ENCODE measurements at regions not wholly inside any gene's neighbourhood (a gene's known extent, or its start where the extent isn't known, plus 50 kb on each side); places are given as distances from the start of the nearest gene placed in this dataset.
A peak's percentile ranks its signal among the peaks of the same experiment; 100 is the strongest.

- no peak for DNase-seq (ENCODE audit: low read depth in 3 of 3, low spot score in 1 of 3)
Measured at GRCh38 chr6:3997177-3997770, 81.7 kb downstream of the FAM217A start.

GRCh38 chr6:3999800-4000661 lies 78.9 kb downstream of the FAM217A start:
- no peak for DNase-seq (ENCODE audit: low read depth in 3 of 3, low spot score in 1 of 3)

- DNase-seq (ENCODE audit: low read depth in 3 of 3, low spot score in 1 of 3): no peak
Measured at GRCh38 chr6:4004249-4004648, 74.7 kb downstream of the FAM217A start.

GRCh38 chr6:4008324-4009047 lies 70.5 kb downstream of the FAM217A start:
- no peak for DNase-seq (ENCODE audit: low read depth in 3 of 3, low spot score in 1 of 3)

- DNase-seq (ENCODE audit: low read depth in 3 of 3, low spot score in 1 of 3): no peak
Measured at GRCh38 chr6:4009486-4009885, 69.5 kb downstream of the FAM217A start.

- no peak for DNase-seq (ENCODE audit: low read depth in 3 of 3, low spot score in 1 of 3)
Measured at GRCh38 chr6:4010048-4010447, 68.9 kb downstream of the FAM217A start.

GRCh38 chr6:4010689-4011090 lies 68.2 kb downstream of the FAM217A start:
- DNase-seq (ENCODE audit: low read depth in 3 of 3, low spot score in 1 of 3): no peak

GRCh38 chr6:4012826-4013225 lies 66.1 kb downstream of the FAM217A start:
- no peak for DNase-seq (ENCODE audit: low read depth in 3 of 3, low spot score in 1 of 3)

- DNase-seq (ENCODE audit: low read depth in 3 of 3, low spot score in 1 of 3): no peak
Measured at GRCh38 chr6:4017058-4017739, 61.7 kb downstream of the FAM217A start.

GRCh38 chr6:4017834-4018170 lies 61.1 kb downstream of the FAM217A start:
- DNase-seq (ENCODE audit: low read depth in 3 of 3, low spot score in 1 of 3): no peak

GRCh38 chr6:4018171-4018923 lies 60.6 kb downstream of the FAM217A start:
- peak; percentile 89 to 95 (median 92) for DNase-seq (ENCODE audit: low read depth in 3 of 3, low spot score in 1 of 3)
